Mucosa of gallbladder (tissue), 1 donor: ENCODE measurements at regions not wholly inside any gene's neighbourhood (a gene's known extent, or its start where the extent isn't known, plus 50 kb on each side); places are given as distances from the start of the nearest gene placed in this dataset.
"Not testable (repeated sequence)": the region's sequence is repeated elsewhere in the genome, so short reads cannot be mapped to it uniquely, and the experiment has no call there.

Experiments used
- DNase-seq: peaks from one replicate; pipeline ENCODE4 v3.0.0-alpha.2; 2020; ENCODE audit warnings: low spot score
- donor health status: DM: no; HTN: no; CAD: no.

DNA sequence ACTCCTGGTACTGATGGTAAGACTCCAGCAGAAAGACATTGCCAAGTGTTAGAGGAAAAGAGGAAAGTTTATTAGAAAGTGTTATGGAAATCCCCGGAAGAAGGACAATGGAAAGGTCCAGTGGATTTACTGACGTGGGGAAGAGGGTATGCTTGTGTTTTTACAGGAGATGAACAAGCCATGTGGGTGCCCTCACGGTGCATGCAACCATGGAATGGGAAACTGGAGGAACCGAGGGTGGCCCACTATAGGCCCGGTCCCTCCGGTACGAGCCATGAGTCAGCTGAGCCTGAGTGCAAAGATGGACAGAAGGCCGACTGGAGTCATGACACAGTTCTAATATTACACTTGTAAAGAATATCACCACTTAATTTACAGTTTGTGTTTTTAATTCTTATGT lies 123.3 kb upstream of the ZCCHC13 start:
- DNase-seq, result no peak

DNA sequence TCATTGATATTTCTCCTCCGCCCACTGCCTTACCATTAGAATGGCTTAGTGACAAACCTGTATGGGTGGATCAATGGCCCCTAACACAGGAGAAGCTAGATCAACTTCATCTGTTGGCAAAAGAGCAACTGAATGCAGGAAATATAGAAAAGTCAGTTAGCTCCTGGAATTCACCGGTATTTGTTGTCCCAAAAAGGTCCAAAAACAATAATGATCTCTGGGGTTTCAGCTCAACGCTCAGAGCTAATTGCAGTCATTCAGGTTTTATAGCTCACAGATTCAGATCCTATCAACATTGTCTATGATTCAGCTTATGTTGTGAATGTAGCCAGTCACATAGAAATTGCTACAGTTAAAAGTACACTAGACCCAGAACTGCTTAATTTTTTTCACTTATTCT lies 124.0 kb upstream of the ZCCHC13 start:
- DNase-seq, result no peak

DNA sequence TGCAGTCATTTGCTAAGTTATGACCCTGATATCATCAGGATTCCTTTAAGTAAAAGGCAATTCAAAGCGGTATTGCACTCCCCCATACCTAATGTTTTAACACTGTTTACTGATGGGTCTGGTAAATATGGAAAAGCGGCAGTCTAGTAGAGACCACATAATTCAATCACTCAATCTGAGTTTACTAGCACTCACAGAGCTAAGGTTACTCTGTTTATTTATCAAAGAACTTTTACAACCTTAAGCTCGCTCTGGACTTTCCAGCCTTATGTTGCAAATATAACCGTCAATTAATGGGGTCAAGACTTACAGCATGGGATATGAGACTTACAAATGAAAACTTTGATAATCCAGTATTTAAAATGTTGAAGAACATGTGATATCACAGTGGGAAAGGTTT lies 124.5 kb upstream of the ZCCHC13 start:
- no peak for DNase-seq

DNA sequence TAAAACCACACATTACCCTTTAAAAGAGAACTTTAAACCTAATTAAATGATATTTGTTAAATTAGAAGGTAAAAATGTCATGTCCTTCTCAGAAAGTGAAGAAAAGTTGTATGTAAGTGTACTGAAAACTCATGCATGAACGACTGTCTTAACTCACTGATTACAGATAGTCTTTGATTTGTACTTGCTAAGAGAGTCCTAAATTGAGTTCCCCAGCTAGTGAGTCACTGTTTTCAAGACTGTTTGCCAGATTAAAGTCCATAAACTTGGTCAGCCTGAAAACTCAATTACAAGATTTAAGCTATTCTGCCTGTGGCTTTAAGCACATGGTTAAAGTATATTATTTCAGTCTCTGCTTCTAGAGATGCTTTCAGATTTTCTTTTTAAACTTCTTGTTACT lies 124.9 kb upstream of the ZCCHC13 start:
- DNase-seq, result no peak

DNA sequence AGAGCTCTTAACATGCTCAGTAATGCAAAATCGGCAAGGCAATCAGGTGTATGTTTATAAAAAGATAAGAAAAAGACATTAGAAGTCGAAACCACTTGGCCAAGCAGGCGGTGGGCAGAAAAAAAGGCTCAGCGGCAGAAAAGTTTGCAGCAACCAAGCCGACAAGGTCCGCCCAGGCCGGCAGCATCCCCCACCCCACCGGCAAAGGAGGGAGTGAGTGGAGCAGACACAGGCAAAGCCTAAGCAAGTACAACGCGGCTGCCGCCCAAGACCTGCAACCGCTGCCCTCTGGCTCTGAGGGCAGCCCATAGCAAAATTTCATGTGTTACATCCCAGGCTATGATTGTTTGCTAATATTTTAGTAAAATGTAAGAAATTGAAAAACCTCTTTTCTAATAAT lies 125.4 kb upstream of the ZCCHC13 start:
- DNase-seq, result no peak

DNA sequence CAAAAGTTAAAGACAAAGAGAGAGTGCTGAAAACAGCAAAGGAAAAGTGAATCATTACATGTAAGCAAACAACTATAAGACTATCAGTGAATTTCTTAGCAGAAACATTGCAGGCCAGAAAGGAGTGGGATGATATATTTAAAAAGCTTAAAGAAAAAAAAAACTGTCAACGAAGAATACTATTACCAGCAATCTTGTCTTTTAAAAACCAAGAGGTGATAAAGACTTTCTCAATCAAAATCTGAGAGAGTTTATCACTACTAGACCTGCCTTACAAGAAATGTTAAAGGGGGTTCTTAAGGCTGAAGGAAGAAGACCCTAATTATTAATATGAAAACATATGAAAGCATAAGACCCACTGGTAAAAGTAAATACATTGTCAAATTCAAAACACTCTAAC lies 132.5 kb upstream of the ZCCHC13 start:
- no peak for DNase-seq

DNA sequence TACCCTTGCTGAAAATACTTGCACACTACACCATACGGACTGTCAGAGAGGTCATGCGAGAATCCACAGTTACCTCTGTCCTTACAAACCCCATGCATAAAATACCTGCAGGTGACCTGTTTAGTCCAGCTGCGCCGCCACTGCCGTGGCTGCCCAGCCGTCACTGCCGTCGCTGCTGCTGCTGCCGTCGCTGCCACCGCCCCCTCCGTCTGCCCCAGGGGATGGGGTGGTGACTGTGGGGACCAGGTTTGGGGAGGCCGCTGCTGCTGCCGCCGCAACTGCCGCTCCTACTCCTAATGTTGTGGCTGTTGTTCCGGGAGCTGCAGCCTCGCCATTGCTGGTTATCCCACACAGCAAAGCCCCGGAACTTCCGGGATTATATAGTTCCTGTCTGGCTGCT lies 141.8 kb upstream of the ZCCHC13 start:
- no peak for DNase-seq

DNA sequence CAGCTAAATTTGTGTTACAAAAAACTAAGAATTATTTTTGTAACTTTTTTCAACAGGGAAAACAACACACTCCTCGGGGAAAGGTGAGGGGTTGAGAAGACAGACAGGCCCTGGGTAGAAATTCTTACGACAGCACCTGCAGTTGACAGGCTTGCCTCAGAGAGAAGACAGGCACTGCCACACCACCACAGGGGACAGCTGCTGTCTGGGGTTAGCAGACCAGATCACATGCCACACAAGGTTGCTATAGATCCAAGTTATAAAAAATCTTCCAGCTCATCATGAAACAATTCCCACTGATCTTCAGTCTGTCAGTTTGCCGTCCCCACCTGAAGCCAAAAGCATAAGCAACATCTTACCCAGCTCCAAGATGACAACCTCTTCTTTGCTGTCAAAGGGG lies 143.2 kb upstream of the ZCCHC13 start:
- DNase-seq, result no peak

DNA sequence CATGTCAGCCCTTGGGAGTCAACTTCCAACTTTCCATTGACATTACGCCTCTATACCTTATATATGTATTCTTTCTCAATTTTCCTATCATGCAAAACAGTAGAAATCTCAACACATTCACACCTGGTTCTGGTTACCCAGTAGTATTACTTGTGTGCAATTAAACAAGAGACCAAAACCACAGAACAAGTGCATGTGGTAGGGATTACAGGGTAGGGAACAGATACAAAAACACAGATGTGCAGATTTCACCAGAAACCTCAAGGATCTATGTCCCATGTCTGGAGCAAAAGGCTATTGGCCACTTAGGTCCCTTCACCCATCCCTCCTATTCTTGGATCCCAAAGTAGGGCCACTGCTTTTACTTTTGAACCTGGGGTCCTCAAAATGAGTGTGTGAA lies 143.6 kb upstream of the ZCCHC13 start:
- DNase-seq, result no peak

DNA sequence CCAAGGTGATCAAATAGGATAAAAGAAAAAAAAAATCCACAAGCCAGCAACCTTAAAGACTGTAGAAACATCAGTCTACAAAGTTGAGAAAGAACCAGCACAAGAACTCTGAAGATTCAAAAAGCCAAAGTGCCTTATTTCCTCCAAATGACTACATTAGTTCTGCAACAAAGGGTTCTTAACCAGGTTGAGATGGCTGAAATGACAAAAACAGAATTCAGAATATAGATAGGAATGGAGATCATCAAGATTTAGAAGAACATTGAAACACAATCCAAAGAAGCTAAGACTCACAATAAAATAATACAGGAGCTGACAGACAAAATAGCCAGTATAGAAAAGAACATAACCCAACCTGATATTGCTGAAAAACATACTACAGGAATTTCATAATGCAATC lies 156.5 kb upstream of the ZCCHC13 start:
- DNase-seq, result no peak

DNA sequence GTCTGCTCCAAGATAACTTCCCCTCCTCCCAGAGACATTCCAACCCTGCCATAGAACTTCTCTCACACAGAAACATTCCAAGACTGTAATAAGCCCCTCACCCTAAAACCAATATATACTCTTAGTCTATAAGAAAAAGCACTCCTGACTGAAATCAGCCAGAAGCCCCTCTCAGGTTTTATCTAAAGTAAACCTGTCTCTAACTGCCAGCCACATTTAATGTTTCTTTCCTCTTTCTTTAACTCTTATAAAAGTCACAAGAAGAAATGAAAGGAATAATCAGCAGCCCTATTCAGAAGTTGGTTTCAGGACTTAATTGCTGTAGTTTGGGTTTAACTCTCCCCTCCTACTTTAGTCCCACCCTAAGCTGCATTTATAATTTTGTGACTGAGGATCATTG lies 165.0 kb upstream of the ZCCHC13 start:
- DNase-seq, result no peak

DNA sequence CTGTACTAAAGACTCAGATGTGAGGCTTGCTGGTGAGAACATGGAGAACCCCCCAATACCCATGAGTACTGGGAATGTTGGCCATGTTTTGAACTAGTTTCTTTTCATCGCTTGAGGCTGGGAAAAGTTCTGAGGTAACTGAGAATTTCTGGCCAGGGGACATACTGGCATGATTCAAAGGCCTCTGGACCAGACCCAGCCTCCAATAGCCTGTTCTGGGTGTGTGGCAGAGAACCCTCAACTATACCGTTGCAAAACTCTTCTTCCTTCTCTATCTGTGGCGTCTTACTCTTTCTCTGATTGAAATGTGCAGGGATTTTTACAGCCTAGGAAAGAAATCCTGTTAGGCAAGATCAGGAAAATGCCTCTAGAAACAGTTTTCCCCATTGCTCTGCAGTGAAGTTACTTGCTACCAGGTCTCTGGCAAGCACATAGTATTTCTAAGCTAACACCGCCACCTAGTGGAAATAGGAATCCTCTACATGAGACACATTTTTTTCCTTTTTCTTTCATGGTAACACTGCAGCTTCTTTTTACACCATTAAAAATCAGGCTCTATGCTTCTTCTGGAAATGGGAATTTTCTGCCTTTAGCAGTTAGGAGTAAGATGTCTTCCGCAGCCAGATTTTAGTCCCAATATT lies 170.7 kb upstream of the ZCCHC13 start:
- DNase-seq, result peak; percentile 28

DNA sequence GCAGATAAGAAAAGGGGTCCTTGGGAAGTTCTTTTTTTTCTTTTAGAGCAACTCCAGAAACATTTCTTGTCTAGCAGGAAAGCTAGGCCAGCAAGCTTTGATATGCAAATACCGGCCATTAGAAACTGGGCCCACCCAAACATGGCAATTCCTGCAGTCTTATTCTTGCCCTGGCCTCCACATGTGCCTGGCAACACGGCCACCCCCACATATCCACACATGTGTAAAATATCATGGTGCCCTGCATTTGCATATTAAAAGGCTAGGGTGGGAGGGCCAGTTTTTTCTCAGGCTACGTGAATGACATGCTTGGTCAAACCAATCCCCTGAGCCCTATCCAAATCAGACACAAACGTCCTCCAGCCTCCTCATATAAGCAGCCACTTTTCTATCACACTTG lies 171.7 kb upstream of the ZCCHC13 start:
- no peak for DNase-seq

DNA sequence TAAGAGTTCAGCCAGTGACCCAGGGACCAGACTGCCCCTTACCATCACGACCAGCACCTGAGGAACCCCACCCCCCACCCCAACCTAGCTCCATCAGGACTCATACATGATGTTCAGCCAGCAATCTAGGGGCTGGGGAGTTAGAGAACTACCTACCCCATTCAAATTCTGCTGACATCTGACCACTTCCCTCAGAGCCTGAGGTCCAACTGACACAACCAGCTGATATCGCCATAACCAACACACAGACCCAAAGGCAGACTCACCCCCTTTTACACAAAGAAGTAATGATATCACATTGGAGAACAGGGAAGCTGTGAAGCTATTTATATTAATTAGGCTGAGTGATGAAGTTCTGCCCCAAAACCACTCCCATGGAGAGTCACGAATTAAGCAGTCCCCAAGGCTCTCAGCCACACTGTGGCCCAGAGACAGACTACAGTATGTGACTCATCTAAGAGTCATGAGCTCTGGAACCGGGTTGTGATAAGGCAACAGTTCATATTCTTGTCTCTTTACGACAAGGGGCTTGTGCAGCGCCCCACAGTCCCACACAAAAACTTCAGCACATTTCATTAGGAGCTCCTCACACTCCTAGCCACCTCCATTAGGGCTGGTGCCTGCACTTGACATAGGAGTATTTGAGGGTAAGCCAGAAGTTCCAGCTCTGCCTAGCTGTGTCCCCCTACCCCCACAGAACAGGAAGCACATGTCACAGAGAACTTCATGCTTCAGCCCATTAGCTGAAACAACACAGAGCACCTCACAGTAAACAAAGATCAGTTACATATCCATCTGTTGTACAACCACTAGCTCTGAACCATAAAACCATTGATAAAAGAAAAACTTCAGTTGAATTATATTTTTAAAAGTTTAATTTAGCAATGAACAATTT lies 184.7 kb upstream of the ZCCHC13 start:
- no peak for DNase-seq

DNA sequence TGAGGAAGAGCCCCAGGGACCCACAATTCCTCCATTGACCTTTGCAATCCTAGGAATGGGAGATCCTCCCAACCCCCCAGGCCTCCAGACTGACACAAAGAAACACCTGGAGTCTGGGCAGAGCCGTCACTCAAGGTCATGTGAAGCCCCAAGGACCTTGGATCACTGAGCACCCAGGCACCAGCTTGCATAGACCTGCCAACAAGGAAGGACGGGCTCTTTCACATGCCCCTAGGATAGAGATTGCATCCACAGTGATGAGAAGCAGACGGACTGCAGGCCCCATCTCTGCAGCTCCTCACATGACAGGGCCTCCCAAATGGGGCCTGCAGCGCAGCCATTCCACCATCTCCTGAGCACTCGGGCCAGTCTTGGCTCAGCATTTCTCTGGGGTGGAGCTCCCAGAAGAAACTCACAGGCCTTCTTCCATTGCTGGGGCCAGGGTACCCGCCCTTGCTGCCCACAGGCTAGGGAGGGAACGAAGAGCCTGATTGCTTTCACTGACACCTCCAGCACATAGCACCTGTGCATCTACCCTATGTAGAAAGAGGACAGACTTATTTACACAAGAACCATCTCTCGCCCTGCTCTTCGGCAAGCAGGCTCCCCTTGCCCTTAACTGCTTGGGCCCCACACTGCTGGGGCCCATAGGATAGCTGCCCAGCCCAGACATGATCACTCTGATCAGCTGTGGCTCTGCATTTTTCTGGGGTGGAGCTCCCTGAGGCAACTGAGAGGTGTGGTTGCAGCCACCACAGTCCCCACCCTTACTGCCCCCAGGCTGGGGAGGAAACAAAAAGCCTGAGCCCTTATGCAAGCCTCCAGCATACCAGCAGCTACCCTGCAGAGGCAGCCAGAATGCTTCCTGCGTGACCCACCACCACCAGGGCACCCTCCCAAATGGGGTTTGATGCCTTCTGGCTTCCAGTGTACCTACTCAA lies 185.7 kb upstream of the ZCCHC13 start:
- DNase-seq, result no peak

DNA sequence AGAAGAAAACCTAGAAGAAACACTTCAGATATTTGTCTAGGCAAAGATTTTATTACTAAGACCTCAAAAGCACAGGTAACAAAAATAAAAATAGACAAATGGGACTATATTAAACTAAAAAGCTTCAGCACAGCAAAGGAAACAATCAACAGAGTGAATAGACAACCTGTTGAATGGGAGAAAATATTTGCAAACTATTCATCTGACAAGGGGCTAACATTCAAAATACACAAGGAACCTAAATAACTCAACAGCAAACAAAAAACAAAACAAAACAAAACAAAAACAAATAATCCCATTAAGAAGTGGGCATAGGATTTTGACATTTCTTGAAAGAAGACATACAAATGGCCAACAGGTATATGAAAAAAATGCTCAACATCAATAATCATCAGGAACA lies 192.7 kb upstream of the ZCCHC13 start:
- DNase-seq, result no peak

DNA sequence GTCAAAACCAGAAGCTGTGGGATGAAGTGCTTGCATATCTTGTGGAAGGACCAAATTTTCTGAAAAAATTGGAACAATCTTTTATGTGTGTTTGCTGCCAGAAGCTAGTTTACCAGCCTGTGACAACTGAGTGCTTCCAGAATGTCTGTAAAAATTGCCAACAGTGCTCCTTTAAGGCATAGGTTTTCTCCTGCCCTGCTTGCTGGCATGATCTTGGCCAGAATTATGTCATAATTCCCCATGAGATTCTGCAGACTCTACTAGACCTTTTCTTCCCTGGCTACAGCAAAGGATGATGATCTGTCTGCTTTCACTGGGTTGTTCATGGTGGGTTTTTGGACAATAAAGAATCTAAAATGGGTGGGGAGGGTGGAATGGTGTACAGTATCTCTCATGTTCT lies 196.3 kb upstream of the ZCCHC13 start:
- DNase-seq, result no peak

DNA sequence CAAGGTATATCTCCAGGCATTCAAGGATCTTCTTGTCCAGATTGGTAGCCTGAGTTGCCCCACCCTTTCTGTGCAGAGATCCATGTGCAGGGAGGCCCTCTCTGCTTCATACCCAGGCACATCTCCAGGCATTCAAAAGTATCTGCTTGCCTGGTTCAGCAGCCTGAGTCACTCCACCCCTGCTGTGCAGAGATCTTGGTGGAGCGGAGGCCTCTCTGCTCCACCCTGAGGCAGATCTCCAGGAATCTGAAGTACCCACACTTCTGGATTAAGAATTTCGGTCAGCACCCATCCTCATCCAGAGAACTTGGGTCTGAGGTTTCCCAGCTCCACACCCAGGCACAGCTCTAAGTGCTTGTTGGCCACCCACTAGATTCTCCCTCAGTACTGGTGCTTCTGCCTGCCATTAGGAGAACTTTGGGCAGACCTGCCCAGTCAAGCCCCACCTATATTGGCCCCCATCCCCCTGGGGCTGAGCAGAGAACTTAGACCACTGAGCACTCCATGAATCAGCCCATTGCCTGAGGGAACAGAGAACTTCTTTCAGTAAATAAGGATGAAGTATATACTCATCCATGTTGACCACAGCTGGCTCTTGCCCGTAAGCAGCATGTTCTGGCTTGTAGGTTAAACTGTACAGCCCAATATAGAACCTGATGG lies 199.5 kb upstream of the ZCCHC13 start:
- DNase-seq, result no peak

DNA sequence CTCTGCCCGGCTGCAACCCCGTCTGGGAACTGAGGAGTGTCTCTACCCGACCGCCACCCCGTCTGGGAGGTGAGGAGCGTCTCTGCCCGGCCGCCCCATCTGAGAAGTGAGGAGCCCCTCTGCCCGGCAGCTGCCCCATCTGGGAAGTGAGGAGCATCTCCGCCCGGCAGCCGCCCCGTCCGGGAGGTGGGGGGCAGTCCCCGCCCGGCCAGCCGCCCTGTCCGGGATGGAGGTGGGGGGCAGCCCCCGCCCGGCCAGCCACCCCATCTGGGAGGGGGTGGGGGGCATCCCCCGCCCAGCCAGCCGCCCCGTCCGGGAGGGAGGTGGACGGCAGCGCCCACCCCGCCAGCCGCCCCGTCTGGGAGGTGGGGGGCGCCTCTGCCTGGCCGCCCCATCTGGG lies 205.6 kb upstream of the ZCCHC13 start:
- not testable (repeated sequence) for DNase-seq

DNA sequence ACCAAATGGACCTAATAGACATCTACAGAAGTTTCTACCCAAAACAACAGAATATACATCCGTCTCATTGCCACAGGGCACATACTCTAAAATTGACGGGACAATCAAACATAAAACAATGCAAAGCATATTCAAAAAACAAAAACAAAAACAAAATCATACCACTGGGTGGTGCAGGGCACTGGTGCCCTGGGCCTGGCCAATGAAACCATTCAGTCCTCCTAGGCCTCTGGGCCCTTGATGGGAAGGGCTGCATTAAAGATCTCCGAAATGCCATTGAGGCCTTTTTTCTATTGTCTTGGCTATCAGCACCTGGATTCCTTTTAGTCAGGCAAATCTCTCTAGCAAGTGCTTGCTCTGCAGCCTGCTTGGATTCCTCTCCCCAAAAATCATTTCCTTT lies 213.9 kb upstream of the ZCCHC13 start:
- no peak for DNase-seq

DNA sequence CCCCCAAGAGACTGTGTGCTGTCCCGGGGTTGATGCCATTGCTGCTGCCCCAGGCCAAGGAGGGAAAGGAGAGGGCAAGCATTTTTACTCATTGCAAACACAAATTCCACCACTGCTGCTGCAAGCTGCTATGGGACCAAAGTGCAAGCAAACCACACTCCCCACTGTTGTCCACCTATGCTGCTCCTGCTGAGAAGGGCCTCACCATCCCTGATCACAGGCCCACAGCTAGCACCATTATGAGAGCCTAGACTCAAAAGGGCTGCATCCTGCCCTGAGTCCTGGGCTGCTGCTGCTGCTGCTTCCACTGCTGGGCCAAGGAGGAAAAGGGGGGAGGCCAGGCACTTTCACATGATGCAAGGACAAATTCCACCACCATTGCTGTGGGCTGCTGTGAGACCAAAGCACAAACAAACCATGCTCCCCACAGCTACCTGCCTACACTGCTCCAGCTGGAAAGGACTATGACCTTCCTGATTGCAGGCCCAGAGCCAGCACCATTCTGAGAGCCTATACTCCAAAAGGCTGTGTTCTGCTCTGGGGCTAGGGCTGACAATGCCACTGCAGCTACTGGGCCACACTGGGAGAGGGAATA lies 218.2 kb upstream of the ZCCHC13 start:
- no peak for DNase-seq

DNA sequence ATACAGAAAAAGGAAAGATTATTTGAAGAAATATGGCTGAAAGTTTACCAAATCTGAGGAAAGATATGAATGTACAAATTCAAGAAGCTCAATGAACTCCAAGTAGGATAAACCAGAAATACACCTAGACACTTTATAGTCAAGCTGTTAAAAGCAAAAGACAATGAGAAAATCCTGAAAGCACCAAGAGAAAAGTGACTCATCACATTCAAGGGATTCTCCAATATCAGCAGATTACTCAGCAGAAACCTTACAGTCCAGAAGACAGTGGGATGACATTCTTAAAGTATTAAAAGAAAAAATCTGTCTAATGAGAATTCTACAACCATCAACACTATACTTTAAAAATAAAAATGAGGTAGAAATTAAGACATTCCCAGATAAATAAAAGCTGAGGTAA lies 223.8 kb upstream of the ZCCHC13 start:
- no peak for DNase-seq
